Hepatocyte (in vitro differentiated cells): ENCODE measurements at regions not wholly inside any gene's neighbourhood (a gene's known extent, or its start where the extent isn't known, plus 50 kb on each side); places are given as distances from the start of the nearest gene placed in this dataset.

Experiments
- DNase-seq: peaks from one replicate; pipeline ENCODE4 v3.0.0-alpha.2; 2016; ENCODE audit warnings: low spot score
- H2AFZ ChIP-seq: fragments of 200-600 bp; sonication (generic); 2 replicates; pipeline ENCODE4 v1.6.0; 2016; ENCODE audit warnings: antibody characterized with exemption, mild to moderate bottlenecking
- H3K27ac ChIP-seq: fragments of 200-600 bp; sonication (generic); 2 replicates; pipeline ENCODE4 v1.5.1; 2016; ENCODE audit warnings: mild to moderate bottlenecking
- H3K27me3 ChIP-seq: fragments of 200-600 bp; sonication (generic); 2 replicates; pipeline ENCODE4 v1.6.1; 2016
- H3K36me3 ChIP-seq: fragments of 200-600 bp; sonication (generic); replicated peaks from 2 replicates; pipeline ENCODE4 v1.5.1; 2016; ENCODE audit warnings: low read depth; ENCODE audit not compliant: insufficient read depth
- H3K4me1 ChIP-seq: fragments of 200-600 bp; sonication (generic); 2 replicates; pipeline ENCODE4 v1.5.1; 2016; ENCODE audit warnings: mild to moderate bottlenecking, moderate library complexity; ENCODE audit not compliant: insufficient read depth
- H3K4me2 ChIP-seq: fragments of 200-600 bp; sonication (generic); 2 replicates; pipeline ENCODE4 v1.6.0; 2016
- H3K4me3 ChIP-seq: fragments of 200-600 bp; sonication (generic); 2 replicates; pipeline ENCODE4 v1.5.1; 2016; ENCODE audit warnings: mild to moderate bottlenecking
- H3K79me2 ChIP-seq: fragments of 200-600 bp; sonication (generic); 2 replicates; pipeline ENCODE4 v1.6.0; 2017; ENCODE audit warnings: mild to moderate bottlenecking
- H3K9me2 ChIP-seq: fragments of 200-600 bp; sonication (generic); replicated peaks from 2 replicates; pipeline ENCODE4 v1.6.0; 2017; ENCODE audit warnings: mild to moderate bottlenecking; ENCODE audit not compliant: insufficient read depth
- H3K9me3 ChIP-seq: fragments of 200-600 bp; sonication (generic); 2 replicates; pipeline ENCODE4 v1.5.1; 2016; ENCODE audit warnings: low read depth, mild to moderate bottlenecking
- H4K20me1 ChIP-seq: fragments of 200-600 bp; sonication (generic); 2 replicates; pipeline ENCODE4 v1.6.0; 2016; ENCODE audit warnings: mild to moderate bottlenecking; ENCODE audit not compliant: insufficient read depth, poor library complexity, severe bottlenecking
- CTCF ChIP-seq: fragments of 200-600 bp; sonication (generic); IDR thresholded peaks from 2 replicates; pipeline ENCODE4 v1.5.1; 2016; ENCODE audit warnings: antibody characterized with exemption, mild to moderate bottlenecking; ENCODE audit not compliant: poor library complexity
- EZH2 ChIP-seq: fragments of 200-600 bp; sonication (generic); IDR thresholded peaks from 2 replicates; pipeline ENCODE4 v1.6.1; 2016; ENCODE audit warnings: antibody characterized with exemption, mild to moderate bottlenecking, borderline replicate concordance
- EZH2phosphoT487 ChIP-seq: fragments of 200-600 bp; sonication (generic); IDR thresholded peaks from one replicate; pipeline ENCODE4 v1.6.1; 2018; ENCODE audit warnings: antibody characterized with exemption, mild to moderate bottlenecking, low read depth, moderate library complexity; ENCODE audit not compliant: unreplicated experiment, severe bottlenecking
- WGBS: methylation state at CpG from one replicate; pipeline ENCODE4 v1.1.6; 2016; ENCODE audit warnings: low lambda C conversion rate; ENCODE audit errors: missing lambda C conversion rate; 5-methylcytosine and 5-hydroxymethylcytosine counted together

GRCh38 chr13:34593658-34594057, 348.4 kb upstream of the NBEA start:
- H3K4me3 ChIP-seq, result no peak overlapping the region
- H3K9me3 ChIP-seq, result no peaks in the 10 kb centered on the region
- no peak overlapping the region for H2AFZ ChIP-seq
- DNase-seq, result no peak
- no peaks in the 10 kb centered on the region for H3K4me1 ChIP-seq
- H3K27ac ChIP-seq, result no peak overlapping the region
- H3K79me2 ChIP-seq, result no peaks in the 10 kb centered on the region
- no peaks in the 10 kb centered on the region for H3K9me2 ChIP-seq
- TF ChIP-seq EZH2phosphoT487 (no peak), EZH2 (no peak), CTCF (no peak)
- no peaks in the 10 kb centered on the region for H3K27me3 ChIP-seq
- no peak overlapping the region for H3K4me2 ChIP-seq
- 100% methylated on average over 1 of the region's 1 CpG for WGBS
- no peaks in the 10 kb centered on the region for H4K20me1 ChIP-seq
- no peaks in the 10 kb centered on the region for H3K36me3 ChIP-seq

GRCh38 chr13:34594507-34594906, 347.6 kb upstream of the NBEA start:
- no peak overlapping the region for H3K27ac ChIP-seq
- H4K20me1 ChIP-seq, result no peaks in the 10 kb centered on the region
- no peaks in the 10 kb centered on the region for H3K27me3 ChIP-seq
- 91% methylated on average over 5 of the region's 5 CpGs for WGBS
- no peak for DNase-seq
- no peaks in the 10 kb centered on the region for H3K79me2 ChIP-seq
- H3K9me3 ChIP-seq, result no peaks in the 10 kb centered on the region
- no peaks in the 10 kb centered on the region for H3K36me3 ChIP-seq
- no peaks in the 10 kb centered on the region for H3K4me1 ChIP-seq
- H3K4me3 ChIP-seq, result no peak overlapping the region
- H3K4me2 ChIP-seq, result no peak overlapping the region
- TF ChIP-seq EZH2phosphoT487 (no peak), EZH2 (no peak), CTCF (no peak)
- H2AFZ ChIP-seq, result no peak overlapping the region
- no peaks in the 10 kb centered on the region for H3K9me2 ChIP-seq

DNA sequence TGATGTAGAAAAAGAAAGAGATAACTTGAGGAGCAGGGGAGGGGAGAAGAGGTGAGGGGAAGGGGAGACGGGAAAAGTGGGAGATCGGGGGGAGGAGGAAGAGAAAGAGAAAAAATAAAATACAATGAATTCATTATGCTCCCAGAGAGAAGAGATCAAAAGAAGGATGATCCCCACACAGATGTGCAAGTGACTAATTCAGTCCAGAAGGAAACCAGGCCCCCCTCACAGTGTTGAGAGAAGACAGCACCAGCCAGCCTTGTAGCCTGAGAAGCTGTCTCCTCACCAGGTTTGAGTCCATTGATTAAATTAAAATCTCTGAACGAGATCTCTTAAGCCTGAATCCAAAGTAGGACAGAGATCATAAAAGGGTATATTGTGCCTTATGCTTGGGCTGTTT, 333.7 kb upstream of the NBEA start:
- Histone ChIP-seq H3K27me3 (no peaks in the 10 kb centered on the region), H3K27ac (no peak overlapping the region), H4K20me1 (no peaks in the 10 kb centered on the region), H3K4me3 (no peak overlapping the region), H3K4me2 (no peak overlapping the region), H3K36me3 (no peaks in the 10 kb centered on the region), H3K4me1 (no peaks in the 10 kb centered on the region), H3K79me2 (no peaks in the 10 kb centered on the region), H3K9me2 (no peaks in the 10 kb centered on the region), H3K9me3 (no peaks in the 10 kb centered on the region), H2AFZ (no peak overlapping the region)
- DNase-seq, result no peak
- 45% methylated on average over 1 of the region's 3 CpGs for whole genome bisulfite sequencing
- TF ChIP-seq EZH2 (no peak), EZH2phosphoT487 (no peak), CTCF (no peak)

GRCh38 chr13:34611671-34612070, 330.4 kb upstream of the NBEA start:
- Histone ChIP-seq H4K20me1 (no peaks in the 10 kb centered on the region), H3K4me1 (no peaks in the 10 kb centered on the region), H3K36me3 (no peaks in the 10 kb centered on the region), H3K4me2 (no peak overlapping the region), H3K4me3 (no peak overlapping the region), H3K27ac (no peak overlapping the region), H3K9me2 (no peaks in the 10 kb centered on the region), H3K79me2 (no peaks in the 10 kb centered on the region), H2AFZ (no peak overlapping the region), H3K9me3 (no peaks in the 10 kb centered on the region), H3K27me3 (no peaks in the 10 kb centered on the region)
- no peak for DNase-seq
- WGBS, result 61% methylated on average over 1 of the region's 1 CpG
- TF ChIP-seq CTCF (no peak), EZH2phosphoT487 (no peak), EZH2 (no peak)
